CD1c-positive myeloid dendritic cell (primary cell): ENCODE measurements at regions not wholly inside any gene's neighbourhood (a gene's known extent, or its start where the extent isn't known, plus 50 kb on each side); places are given as distances from the start of the nearest gene placed in this dataset.

Source experiments
- DNase-seq: peaks from one replicate; pipeline ENCODE4 v3.0.0-alpha.2; 2016; ENCODE audit errors: extremely low spot score

- no peak for DNase-seq
Measured at GRCh38 chr18:59758106-59758505, 60.9 kb upstream of the CCBE1 start.

- no peak for DNase-seq
Measured at GRCh38 chr18:59752666-59753065, 55.4 kb upstream of the CCBE1 start.

- no peak for DNase-seq
Measured at GRCh38 chr18:59751186-59751585, 54.0 kb upstream of the CCBE1 start.

- no peak for DNase-seq
Measured at GRCh38 chr18:59748628-59749360, 51.6 kb upstream of the CCBE1 start.
